ENCODE measurements at regions not wholly inside any gene's neighbourhood (a gene's known extent, or its start where the extent isn't known, plus 50 kb on each side); places are given as distances from the start of the nearest gene placed in this dataset.

GRCh38 chr13:63501702-63502101 is 2086.1 kb upstream of the PCDH20 start:
- TF ChIP-seq EZH2 (IDR thresholded peaks at IDR 0.05) (no peak), POLR2AphosphoS5 (IDR thresholded peaks at IDR 0.05; ENCODE audit: borderline replicate concordance, low read depth, low read length) (no peak), FOXP2 (optimal IDR thresholded peaks at IDR 0.05; ENCODE audit: control extremely low read depth, extremely low read length, insufficient read depth) (no peak)
